BE2C (cell line): ENCODE measurements at regions not wholly inside any gene's neighbourhood (a gene's known extent, or its start where the extent isn't known, plus 50 kb on each side); places are given as distances from the start of the nearest gene placed in this dataset.

Source experiments
- DNase-seq: peaks from one replicate; pipeline ENCODE4 v3.0.0-alpha.2; 2020
- H3K27me3 ChIP-seq: fragments of 250-450 bp; sonication (Bioruptor Pico); 2 replicates; pipeline ENCODE4 v1.5.1; 2020; ENCODE audit warnings: mild to moderate bottlenecking
- H3K36me3 ChIP-seq: fragments of 250-450 bp; sonication (Bioruptor Pico); 2 replicates; pipeline ENCODE4 v1.5.1; 2020; ENCODE audit warnings: mild to moderate bottlenecking
- H3K4me1 ChIP-seq: fragments of 250-450 bp; sonication (Bioruptor Pico); 2 replicates; pipeline ENCODE4 v1.5.1; 2020
- H3K4me3 ChIP-seq: 2 replicates; pipeline ENCODE4 v1.5.1; 2011; ENCODE audit warnings: low read depth, low read length
- H3K9me3 ChIP-seq: fragments of 250-450 bp; sonication (Bioruptor Pico); 2 replicates; pipeline ENCODE4 v1.5.1; 2020
- TF ChIP-seq, protein P1 (sequence below): IDR thresholded peaks from 2 replicates; pipeline ENCODE4 v1.5.1; 2012; ENCODE audit warnings: mild to moderate bottlenecking, low read depth, low read length

DNA sequence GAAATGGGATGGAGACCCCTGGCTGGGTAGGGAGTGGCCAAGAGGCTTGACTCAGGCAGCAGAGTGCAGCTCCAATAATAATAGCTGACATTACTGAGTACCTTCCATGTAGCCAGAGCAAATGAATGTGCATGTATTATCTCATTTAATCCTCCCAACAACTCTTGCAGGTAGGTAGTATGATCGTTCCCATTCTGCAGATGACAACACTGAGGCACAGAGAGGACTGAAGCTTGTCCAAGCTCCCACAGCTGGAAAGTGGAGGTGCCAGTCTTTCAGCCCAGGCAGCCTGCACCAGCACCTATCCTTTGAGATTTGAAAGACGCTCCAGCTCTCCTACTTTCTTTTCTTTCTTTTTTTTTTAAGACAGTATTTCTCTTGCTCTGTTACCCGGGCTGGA, 87.6 kb downstream of the PCDH1 start:
- Histone ChIP-seq H3K27me3 (no peaks in the 10 kb centered on the region), H3K4me1 (peaks cover 12% of the 10 kb centered on the region)

DNA sequence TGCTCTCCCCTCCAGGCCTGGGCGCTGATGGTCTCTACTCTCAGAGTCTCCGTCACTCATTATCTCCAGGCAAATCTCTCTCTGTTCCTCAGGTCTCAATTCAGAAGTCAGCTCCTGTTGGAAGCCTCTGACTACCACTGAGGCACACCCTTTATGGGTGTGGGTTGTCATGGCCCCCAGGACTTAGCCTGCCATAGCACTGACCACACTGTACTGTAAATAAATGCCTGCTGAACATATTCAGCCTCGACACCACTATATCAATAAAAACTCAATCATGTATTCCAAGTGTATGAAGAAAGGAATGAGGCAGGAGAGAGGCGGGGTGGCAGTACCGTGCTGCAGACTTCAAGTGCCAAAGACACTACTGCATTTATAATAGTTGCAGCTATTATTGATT, 88.9 kb downstream of the PCDH1 start:
- Histone ChIP-seq H3K36me3 (no peaks in the 10 kb centered on the region), H3K4me1 (peaks cover 12% of the 10 kb centered on the region), H3K4me3 (no peak overlapping the region), H3K27me3 (no peaks in the 10 kb centered on the region), H3K9me3 (no peaks in the 10 kb centered on the region)
- TF ChIP-seq, protein P1, sequence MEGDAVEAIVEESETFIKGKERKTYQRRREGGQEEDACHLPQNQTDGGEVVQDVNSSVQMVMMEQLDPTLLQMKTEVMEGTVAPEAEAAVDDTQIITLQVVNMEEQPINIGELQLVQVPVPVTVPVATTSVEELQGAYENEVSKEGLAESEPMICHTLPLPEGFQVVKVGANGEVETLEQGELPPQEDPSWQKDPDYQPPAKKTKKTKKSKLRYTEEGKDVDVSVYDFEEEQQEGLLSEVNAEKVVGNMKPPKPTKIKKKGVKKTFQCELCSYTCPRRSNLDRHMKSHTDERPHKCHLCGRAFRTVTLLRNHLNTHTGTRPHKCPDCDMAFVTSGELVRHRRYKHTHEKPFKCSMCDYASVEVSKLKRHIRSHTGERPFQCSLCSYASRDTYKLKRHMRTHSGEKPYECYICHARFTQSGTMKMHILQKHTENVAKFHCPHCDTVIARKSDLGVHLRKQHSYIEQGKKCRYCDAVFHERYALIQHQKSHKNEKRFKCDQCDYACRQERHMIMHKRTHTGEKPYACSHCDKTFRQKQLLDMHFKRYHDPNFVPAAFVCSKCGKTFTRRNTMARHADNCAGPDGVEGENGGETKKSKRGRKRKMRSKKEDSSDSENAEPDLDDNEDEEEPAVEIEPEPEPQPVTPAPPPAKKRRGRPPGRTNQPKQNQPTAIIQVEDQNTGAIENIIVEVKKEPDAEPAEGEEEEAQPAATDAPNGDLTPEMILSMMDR = no peak
- DNase-seq = no peak

More for the DNA sequence above, 87.6 kb downstream of the PCDH1 start:
- Histone ChIP-seq H3K4me3 (no peak overlapping the region), H3K36me3 (no peaks in the 10 kb centered on the region), H3K9me3 (no peaks in the 10 kb centered on the region)
- no peak for DNase-seq
- TF ChIP-seq, protein P1 = no peak

DNA sequence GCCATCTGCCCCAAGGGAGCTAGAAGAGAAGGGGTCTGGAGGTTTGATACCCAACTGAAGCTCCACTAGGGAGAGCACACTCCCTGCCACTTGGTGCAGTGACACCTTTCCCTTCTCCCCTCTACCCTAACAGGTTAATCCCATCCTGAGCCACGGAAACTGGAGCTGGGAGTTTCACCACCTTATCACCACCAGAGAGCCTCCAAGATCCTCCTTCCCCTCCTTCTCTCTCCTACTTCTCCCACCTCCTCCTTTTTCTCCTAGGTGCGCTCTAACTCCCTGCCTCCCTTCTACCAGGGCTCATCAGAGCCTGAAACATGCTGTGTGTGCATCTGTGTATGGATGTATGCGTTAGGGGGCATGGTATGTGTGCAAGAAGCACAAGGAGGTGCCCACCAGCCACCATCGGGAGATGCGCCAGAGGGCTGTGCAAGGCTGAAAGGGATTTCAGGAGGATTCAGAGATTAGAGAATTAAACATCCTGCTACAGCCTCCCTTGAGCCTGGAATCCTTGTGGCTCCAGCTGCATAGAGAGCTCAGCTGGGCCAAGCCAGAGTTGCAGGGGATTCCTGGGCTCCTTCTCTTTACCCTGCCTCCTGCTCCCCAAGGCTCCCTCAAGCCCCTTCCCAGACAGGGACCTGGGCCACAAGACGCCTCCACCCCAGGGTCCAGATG, 89.8 kb downstream of the PCDH1 start:
- TF ChIP-seq, protein P1 = no peak
- DNase-seq = no peak

DNA sequence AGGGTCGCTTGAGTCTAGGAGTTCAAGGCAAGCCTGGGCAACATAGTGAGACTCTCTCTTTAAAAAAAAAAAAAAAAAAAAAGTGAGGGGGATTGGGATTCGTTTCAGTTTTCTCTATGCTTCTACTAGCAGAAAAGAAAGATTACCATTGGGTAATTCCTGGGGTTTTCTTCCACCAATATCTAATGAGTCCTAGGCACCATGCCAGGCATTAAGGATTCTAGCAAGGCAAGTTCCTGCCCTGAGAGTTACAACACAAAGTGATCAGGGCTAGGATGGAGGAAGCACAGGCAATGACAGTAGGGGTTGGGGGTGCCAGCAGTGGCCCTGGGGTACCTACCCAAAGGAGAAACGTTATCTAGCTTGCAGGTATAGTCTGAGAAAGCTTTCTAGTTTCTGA, 90.8 kb downstream of the PCDH1 start:
- TF ChIP-seq, protein P1 = no peak
- H3K4me1 ChIP-seq = peaks cover 23% of the 10 kb centered on the region
- DNase-seq = no peak
- no peaks in the 10 kb centered on the region for H3K36me3 ChIP-seq
- no peaks in the 10 kb centered on the region for H3K27me3 ChIP-seq
- H3K9me3 ChIP-seq = no peaks in the 10 kb centered on the region
- no peak overlapping the region for H3K4me3 ChIP-seq

More for the DNA sequence above, 89.8 kb downstream of the PCDH1 start:
- H3K4me3 ChIP-seq = no peak overlapping the region
- no peaks in the 10 kb centered on the region for H3K9me3 ChIP-seq
- no peaks in the 10 kb centered on the region for H3K27me3 ChIP-seq
- no peaks in the 10 kb centered on the region for H3K36me3 ChIP-seq
- peaks cover 20% of the 10 kb centered on the region for H3K4me1 ChIP-seq

DNA sequence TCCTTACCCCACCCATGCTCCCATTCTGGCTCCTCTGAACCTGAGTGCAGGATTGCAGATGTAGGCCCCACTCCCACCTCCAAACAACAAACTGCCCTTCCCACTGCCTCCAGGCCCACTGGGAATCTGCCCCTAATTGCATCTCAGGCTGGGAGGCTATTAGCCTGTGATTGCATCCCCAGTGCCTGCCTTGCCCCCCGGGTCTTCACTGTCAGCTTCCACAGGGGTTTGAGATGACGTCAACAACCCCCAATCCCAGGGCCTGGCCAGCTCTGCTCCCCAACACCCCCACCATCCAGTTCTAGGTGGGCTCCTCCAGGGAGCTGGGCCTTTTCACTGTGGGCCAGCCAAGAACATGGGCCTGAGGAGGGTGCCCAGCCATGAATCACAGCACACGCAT, 91.5 kb downstream of the PCDH1 start:
- Histone ChIP-seq H3K9me3 (no peaks in the 10 kb centered on the region), H3K27me3 (no peaks in the 10 kb centered on the region), H3K4me1 (peaks cover 23% of the 10 kb centered on the region), H3K4me3 (no peak overlapping the region), H3K36me3 (no peaks in the 10 kb centered on the region)
- TF ChIP-seq, protein P1 = no peak
- no peak for DNase-seq

DNA sequence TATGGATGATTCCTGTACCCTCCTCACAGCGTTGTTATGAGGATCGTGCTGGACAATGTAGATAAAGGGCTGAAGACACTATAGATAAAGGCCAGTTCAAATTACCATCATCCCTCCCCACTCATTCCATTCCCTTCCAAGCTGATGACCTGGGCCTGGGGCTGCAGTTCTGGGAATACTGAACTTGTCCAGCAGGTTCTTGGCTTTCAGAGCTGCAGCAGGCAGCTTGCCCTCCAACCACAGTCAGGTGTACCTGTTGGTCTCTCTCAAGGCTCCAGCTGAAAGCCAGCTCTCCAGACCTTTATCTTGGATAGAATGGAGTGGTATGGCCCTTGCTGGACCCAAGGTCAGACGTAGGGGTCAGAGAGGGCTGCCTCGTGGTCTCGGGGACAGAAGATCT, 92.5 kb downstream of the PCDH1 start:
- DNase-seq = no peak
- TF ChIP-seq, protein P1 = no peak
- H3K9me3 ChIP-seq = no peaks in the 10 kb centered on the region
- no peak overlapping the region for H3K4me3 ChIP-seq
- H3K36me3 ChIP-seq = no peaks in the 10 kb centered on the region
- H3K4me1 ChIP-seq = peaks cover 29% of the 10 kb centered on the region
- no peaks in the 10 kb centered on the region for H3K27me3 ChIP-seq
